ENCODE measurements at regions not wholly inside any gene's neighbourhood (a gene's known extent, or its start where the extent isn't known, plus 50 kb on each side); places are given as distances from the start of the nearest gene placed in this dataset.

GRCh38 chr2:133975676-133976428, 278.0 kb upstream of the MGAT5 start:
- TF ChIP-seq CTCF (IDR thresholded peaks at IDR 0.05; ENCODE audit: control insufficient read depth, insufficient read depth, low read depth, low read length, missing control alignments), result no peak
- no peak for DNase-seq (ENCODE audit: low read depth)

GRCh38 chr2:133976659-133977058, 277.2 kb upstream of the MGAT5 start:
- TF ChIP-seq CTCF (IDR thresholded peaks at IDR 0.05; ENCODE audit: control insufficient read depth, insufficient read depth, low read depth, low read length, missing control alignments), result no peak
- DNase-seq (ENCODE audit: low read depth), result no peak
- H3K4me3 ChIP-seq (ENCODE audit: control insufficient read depth, low read depth, low read length), result no peak overlapping the region

More at GRCh38 chr2:133975676-133976428, 278.0 kb upstream of the MGAT5 start:
- no peak overlapping the region for H3K4me3 ChIP-seq (ENCODE audit: control insufficient read depth, low read depth, low read length)

GRCh38 chr2:133977405-133977804, 276.5 kb upstream of the MGAT5 start:
- no peak overlapping the region for H3K4me3 ChIP-seq (ENCODE audit: control insufficient read depth, low read depth, low read length)
- TF ChIP-seq CTCF (IDR thresholded peaks at IDR 0.05; ENCODE audit: control insufficient read depth, insufficient read depth, low read depth, low read length, missing control alignments), result no peak
- no peak for DNase-seq (ENCODE audit: low read depth)

- H3K4me3 ChIP-seq (ENCODE audit: control insufficient read depth, low read depth, low read length), result no peak overlapping the region
- no peak for DNase-seq (ENCODE audit: low read depth)
- no peak for TF ChIP-seq CTCF (IDR thresholded peaks at IDR 0.05; ENCODE audit: control insufficient read depth, insufficient read depth, low read depth, low read length, missing control alignments)
Measured at GRCh38 chr2:133982256-133982655, 271.6 kb upstream of the MGAT5 start.

DNA sequence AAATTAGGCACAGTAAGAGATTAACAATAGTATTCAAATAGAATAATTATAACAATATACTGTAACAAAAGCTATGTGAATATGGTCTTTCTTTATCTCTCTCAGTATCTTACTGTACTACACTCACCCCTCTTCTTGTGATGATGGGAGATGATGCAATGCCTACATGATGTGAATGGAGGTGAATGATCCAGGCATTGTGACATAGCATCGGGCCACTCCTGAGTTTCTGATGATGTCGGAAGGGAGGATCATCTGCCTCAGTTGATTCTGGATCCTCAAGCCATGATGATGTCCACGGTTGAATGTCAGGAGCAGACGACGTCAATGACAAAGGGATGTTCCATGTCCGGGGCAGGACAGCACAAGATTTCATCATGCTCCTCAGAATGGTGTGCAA, 268.3 kb upstream of the MGAT5 start:
- no peak overlapping the region for H3K4me3 ChIP-seq (ENCODE audit: control insufficient read depth, low read depth, low read length)
- TF ChIP-seq CTCF (IDR thresholded peaks at IDR 0.05; ENCODE audit: control insufficient read depth, insufficient read depth, low read depth, low read length, missing control alignments), result no peak
- DNase-seq (ENCODE audit: low read depth), result no peak

- no peak for TF ChIP-seq CTCF (IDR thresholded peaks at IDR 0.05; ENCODE audit: control insufficient read depth, insufficient read depth, low read depth, low read length, missing control alignments)
- H3K4me3 ChIP-seq (ENCODE audit: control insufficient read depth, low read depth, low read length), result no peak overlapping the region
- no peak for DNase-seq (ENCODE audit: low read depth)
Measured at GRCh38 chr2:133986081-133986837, 267.6 kb upstream of the MGAT5 start.

Data from AG09309 (cell line).